ENCODE measurements at regions not wholly inside any gene's neighbourhood (a gene's known extent, or its start where the extent isn't known, plus 50 kb on each side); places are given as distances from the start of the nearest gene placed in this dataset.

- no peak for DNase-seq (ENCODE audit: low read depth)
- no peak overlapping the region for H3K4me3 ChIP-seq (ENCODE audit: low read depth, low read length)
- TF ChIP-seq, protein P1, sequence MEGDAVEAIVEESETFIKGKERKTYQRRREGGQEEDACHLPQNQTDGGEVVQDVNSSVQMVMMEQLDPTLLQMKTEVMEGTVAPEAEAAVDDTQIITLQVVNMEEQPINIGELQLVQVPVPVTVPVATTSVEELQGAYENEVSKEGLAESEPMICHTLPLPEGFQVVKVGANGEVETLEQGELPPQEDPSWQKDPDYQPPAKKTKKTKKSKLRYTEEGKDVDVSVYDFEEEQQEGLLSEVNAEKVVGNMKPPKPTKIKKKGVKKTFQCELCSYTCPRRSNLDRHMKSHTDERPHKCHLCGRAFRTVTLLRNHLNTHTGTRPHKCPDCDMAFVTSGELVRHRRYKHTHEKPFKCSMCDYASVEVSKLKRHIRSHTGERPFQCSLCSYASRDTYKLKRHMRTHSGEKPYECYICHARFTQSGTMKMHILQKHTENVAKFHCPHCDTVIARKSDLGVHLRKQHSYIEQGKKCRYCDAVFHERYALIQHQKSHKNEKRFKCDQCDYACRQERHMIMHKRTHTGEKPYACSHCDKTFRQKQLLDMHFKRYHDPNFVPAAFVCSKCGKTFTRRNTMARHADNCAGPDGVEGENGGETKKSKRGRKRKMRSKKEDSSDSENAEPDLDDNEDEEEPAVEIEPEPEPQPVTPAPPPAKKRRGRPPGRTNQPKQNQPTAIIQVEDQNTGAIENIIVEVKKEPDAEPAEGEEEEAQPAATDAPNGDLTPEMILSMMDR (IDR thresholded peaks at IDR 0.05; ENCODE audit: low read depth, low read length) = no peak
- TF ChIP-seq POLR2A (IDR thresholded peaks at IDR 0.05; ENCODE audit: extremely low read depth, insufficient read length) (no peak), MYC (IDR thresholded peaks at IDR 0.05; ENCODE audit: low read depth, low read length) (no peak), MAX (IDR thresholded peaks at IDR 0.05; ENCODE audit: low read depth, low read length) (no peak)
Measured at GRCh38 chr17:83196973-83197880, 117.8 kb downstream of the METRNL start.

DNA sequence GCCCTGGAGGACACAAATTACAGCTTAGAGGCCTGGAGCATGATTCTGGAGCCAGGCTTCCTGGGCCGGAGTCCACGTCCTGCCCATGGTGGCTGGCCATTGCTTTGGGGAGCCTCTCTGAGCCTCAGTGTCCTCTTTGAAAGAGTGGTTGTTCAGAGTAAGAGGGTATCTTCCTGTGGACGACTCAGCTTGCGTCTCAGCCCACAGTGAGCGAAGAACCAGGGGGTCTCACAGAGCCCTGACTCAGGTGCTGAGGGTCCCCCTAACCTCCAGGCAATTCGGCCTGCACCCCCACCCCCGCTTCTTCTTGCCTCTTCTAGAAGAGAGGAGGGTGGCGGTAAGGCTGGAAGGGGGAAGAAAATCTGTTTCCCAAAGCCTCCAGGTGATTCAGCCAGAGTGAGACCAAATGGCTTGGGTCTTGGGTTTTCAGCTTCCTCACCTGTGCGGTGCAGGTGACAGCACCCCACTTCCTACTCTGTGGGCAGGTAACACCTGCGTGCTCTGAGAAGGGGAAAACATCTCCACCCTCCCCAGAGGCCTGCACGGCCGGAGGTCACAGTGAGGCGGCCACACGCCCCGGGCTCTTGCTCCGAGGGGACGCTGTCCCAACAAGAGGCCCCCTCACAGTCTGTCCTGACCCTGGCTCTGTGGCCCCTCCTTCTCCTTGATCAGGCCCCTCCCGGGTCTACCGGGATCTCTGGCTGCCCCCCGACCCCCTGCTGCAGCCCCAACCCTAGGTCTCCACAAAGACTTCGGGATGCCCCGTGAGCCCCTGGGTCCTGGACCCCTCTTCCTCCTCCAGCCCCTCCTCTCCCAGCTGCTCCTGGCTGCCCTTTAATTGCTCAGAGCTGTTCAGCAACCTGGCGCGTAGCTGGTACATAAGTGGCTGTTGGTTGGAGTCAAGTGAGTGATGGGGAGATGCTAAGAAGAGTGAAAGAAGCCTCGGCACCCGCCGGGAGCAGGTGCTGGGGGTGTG, 119.2 kb downstream of the METRNL start:
- TF ChIP-seq, protein P1 (IDR thresholded peaks at IDR 0.05; ENCODE audit: low read depth, low read length) = no peak
- TF ChIP-seq MAX (IDR thresholded peaks at IDR 0.05; ENCODE audit: low read depth, low read length) (no peak), POLR2A (IDR thresholded peaks at IDR 0.05; ENCODE audit: extremely low read depth, insufficient read length) (no peak), MYC (IDR thresholded peaks at IDR 0.05; ENCODE audit: low read depth, low read length) (no peak)
- H3K4me3 ChIP-seq (ENCODE audit: low read depth, low read length) = peak overlapping the region; percentile 36
- DNase-seq (ENCODE audit: low read depth) = peak; percentile 52

DNA sequence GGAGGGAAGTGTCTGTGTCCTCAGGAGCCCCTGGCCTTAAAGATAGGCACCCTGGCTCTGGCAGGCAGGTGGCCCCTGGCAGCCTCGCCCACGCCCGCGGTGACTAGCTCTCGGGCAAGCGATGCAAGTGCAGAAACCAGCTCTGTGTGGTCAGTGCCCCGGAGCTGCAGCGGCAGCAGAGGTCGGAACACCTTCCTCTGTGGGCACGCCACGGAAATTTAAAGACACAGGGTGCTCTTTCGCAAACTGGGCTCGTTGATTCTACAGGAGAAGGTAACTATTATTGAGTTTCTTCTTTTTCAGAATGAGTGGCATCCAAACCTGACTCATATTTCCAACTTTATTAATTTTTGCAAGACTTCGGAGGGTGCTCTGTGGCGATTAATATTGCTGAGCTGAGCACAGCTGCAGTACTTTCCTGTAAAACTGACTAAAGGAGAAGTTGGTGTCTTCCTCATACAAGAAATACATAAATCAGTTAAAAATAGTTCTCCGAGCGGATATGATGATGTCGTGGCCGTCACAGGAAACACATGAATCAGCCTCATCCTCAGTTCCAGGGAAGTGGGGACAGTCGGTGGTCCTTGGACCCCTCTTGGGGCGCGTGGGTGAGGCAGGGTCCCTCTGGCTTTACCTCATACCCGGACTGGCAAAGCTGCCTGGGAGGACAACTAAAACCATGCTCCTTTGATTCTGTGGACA, 120.2 kb downstream of the METRNL start:
- peak; percentile 91 for DNase-seq (ENCODE audit: low read depth)
- H3K4me3 ChIP-seq (ENCODE audit: low read depth, low read length) = peak overlapping the region; percentile 40
- TF ChIP-seq POLR2A (IDR thresholded peaks at IDR 0.05; ENCODE audit: extremely low read depth, insufficient read length) (no peak), MAX (IDR thresholded peaks at IDR 0.05; ENCODE audit: low read depth, low read length) (peak; percentile 71), MYC (IDR thresholded peaks at IDR 0.05; ENCODE audit: low read depth, low read length) (peak; percentile 44; the same call in 1 of the 2 replicates)
- TF ChIP-seq, protein P1 (IDR thresholded peaks at IDR 0.05; ENCODE audit: low read depth, low read length) = no peak

- H3K4me3 ChIP-seq (ENCODE audit: low read depth, low read length) = peak overlapping the region; percentile 40
- TF ChIP-seq, protein P1 (IDR thresholded peaks at IDR 0.05; ENCODE audit: low read depth, low read length) = no peak
- no peak for TF ChIP-seq POLR2A (IDR thresholded peaks at IDR 0.05; ENCODE audit: extremely low read depth, insufficient read length)
- peak; percentile 70; the same call in 1 of the 2 replicates for TF ChIP-seq MYC (IDR thresholded peaks at IDR 0.05; ENCODE audit: low read depth, low read length)
- peak; percentile 76 for TF ChIP-seq MAX (IDR thresholded peaks at IDR 0.05; ENCODE audit: low read depth, low read length)
- DNase-seq (ENCODE audit: low read depth) = peak; percentile 88
Measured at GRCh38 chr17:83200231-83200699, 120.9 kb downstream of the METRNL start.

DNA sequence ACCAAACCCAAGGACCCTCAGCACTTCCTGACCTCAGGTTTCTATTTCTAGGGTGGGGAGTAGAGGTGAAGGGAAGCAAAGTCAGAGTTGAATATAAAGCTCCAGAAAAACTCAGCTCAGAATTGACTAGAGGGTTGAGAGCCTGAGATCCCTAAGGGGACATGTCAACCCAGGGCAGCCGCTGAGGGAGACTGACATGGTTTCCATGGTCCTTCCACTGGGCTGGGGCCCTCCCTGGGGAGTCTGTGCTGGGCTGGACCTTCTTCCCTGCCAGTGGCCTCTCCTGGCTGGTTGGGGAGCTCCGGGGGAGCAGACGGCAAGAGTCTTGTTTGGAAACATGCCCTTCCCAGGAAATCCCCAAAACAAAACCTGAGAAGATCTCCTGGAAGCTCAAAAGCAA, 121.3 kb downstream of the METRNL start:
- TF ChIP-seq MAX (IDR thresholded peaks at IDR 0.05; ENCODE audit: low read depth, low read length) (no peak), MYC (IDR thresholded peaks at IDR 0.05; ENCODE audit: low read depth, low read length) (no peak), POLR2A (IDR thresholded peaks at IDR 0.05; ENCODE audit: extremely low read depth, insufficient read length) (no peak)
- TF ChIP-seq, protein P1 (IDR thresholded peaks at IDR 0.05; ENCODE audit: low read depth, low read length) = no peak
- no peak for DNase-seq (ENCODE audit: low read depth)
- H3K4me3 ChIP-seq (ENCODE audit: low read depth, low read length) = peak overlapping the region; percentile 40
